LNCaP clone FGC (cell line): ENCODE measurements at regions not wholly inside any gene's neighbourhood (a gene's known extent, or its start where the extent isn't known, plus 50 kb on each side); places are given as distances from the start of the nearest gene placed in this dataset.

Experiments used
- DNase-seq: peaks from one replicate; pipeline ENCODE4 v3.0.0-alpha.2; 2011; ENCODE audit warnings: low read depth
- H3K4me3 ChIP-seq: 2 replicates; pipeline ENCODE4 v1.5.1; 2011; ENCODE audit warnings: mild to moderate bottlenecking, low read depth, low read length, control low read depth
- TF ChIP-seq, protein P1 (sequence below): IDR thresholded peaks from 2 replicates; pipeline ENCODE4 v1.5.1; 2012; ENCODE audit warnings: mild to moderate bottlenecking; ENCODE audit not compliant: control insufficient read depth, insufficient read depth; ENCODE audit errors: extremely low read depth

GRCh38 chr2:118363604-118364003 is 275.3 kb downstream of the INSIG2 start:
- no peak for DNase-seq
- TF ChIP-seq, protein P1, sequence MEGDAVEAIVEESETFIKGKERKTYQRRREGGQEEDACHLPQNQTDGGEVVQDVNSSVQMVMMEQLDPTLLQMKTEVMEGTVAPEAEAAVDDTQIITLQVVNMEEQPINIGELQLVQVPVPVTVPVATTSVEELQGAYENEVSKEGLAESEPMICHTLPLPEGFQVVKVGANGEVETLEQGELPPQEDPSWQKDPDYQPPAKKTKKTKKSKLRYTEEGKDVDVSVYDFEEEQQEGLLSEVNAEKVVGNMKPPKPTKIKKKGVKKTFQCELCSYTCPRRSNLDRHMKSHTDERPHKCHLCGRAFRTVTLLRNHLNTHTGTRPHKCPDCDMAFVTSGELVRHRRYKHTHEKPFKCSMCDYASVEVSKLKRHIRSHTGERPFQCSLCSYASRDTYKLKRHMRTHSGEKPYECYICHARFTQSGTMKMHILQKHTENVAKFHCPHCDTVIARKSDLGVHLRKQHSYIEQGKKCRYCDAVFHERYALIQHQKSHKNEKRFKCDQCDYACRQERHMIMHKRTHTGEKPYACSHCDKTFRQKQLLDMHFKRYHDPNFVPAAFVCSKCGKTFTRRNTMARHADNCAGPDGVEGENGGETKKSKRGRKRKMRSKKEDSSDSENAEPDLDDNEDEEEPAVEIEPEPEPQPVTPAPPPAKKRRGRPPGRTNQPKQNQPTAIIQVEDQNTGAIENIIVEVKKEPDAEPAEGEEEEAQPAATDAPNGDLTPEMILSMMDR = no peak
- no peak overlapping the region for H3K4me3 ChIP-seq

GRCh38 chr2:118356051-118356450 is 267.8 kb downstream of the INSIG2 start:
- no peak for DNase-seq
- TF ChIP-seq, protein P1 = no peak
- no peak overlapping the region for H3K4me3 ChIP-seq

DNA sequence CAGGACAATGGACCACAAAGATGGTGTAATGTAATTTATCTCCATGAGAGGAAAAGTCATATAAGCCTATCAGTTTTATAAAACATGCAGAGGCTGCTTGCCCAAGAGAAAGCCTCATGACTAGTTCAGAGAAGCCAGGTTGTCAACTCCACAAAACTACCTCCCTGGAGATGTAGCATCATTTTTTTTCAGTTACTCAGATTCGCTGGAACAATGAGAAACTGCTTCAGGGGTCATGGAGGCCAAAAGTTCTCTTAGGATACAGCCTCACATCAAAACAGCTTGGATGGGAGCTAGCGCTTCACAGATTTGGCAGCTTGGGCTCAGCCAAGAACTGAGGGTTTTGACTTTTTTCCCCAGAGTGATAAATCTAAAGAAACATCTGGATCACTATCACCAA is 263.5 kb downstream of the INSIG2 start:
- TF ChIP-seq, protein P1 = no peak
- no peak for DNase-seq
- no peak overlapping the region for H3K4me3 ChIP-seq

DNA sequence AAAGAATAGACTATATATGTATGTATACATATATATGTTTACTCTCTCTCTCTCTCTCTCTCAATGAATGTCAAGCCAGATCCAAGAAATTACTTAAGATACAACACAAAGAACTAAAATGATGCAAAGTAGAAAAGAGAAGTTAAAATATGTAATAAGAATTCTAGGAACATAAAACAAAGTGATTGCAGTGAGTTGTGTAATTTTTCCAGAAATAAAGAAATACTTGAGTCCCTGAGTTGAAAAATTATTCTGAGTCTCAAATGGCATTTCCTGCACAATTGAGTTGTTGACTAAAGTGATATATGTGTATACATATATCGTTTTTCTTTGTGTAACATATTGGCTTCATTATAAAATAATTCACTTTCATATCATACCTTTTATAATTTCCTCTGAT is 262.4 kb downstream of the INSIG2 start:
- DNase-seq = no peak
- no peak overlapping the region for H3K4me3 ChIP-seq
- TF ChIP-seq, protein P1 = no peak

GRCh38 chr2:118349365-118349764 is 261.1 kb downstream of the INSIG2 start:
- TF ChIP-seq, protein P1 = no peak
- no peak overlapping the region for H3K4me3 ChIP-seq

GRCh38 chr2:118348380-118349034 is 260.2 kb downstream of the INSIG2 start:
- TF ChIP-seq, protein P1 = no peak

More at GRCh38 chr2:118349365-118349764, 261.1 kb downstream of the INSIG2 start:
- no peak for DNase-seq

DNA sequence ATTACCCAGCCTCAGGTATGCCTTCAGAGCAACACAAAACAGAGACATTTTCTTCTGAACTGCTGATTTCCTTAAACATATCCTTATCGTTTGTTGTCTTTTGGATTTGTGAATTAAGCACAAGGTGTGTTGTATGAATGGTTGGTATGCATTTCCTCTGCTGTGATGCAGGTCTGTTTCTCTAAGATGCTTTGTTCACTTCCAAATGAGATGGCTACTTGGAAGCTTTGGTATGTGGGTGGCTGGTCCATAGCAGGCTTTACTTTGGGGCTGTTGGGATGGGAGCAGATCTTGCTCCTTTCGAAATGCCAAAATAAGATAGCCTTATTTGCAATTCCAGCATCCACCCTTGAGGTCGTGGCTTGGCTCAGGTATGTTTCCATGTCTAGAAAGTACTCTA is 257.2 kb downstream of the INSIG2 start:
- TF ChIP-seq, protein P1 = no peak
- DNase-seq = no peak
- H3K4me3 ChIP-seq = no peak overlapping the region

More at GRCh38 chr2:118348380-118349034, 260.2 kb downstream of the INSIG2 start:
- DNase-seq = no peak
- no peak overlapping the region for H3K4me3 ChIP-seq
